Panc1 (cell line): ENCODE measurements at regions not wholly inside any gene's neighbourhood (a gene's known extent, or its start where the extent isn't known, plus 50 kb on each side); places are given as distances from the start of the nearest gene placed in this dataset.

Source experiments
- POLR2AphosphoS5 ChIP-seq: IDR thresholded peaks from 2 replicates; pipeline ENCODE4 v1.6.1; 2012; ENCODE audit warnings: mild to moderate bottlenecking, low read depth, low read length, moderate library complexity
- REST ChIP-seq, 2 experiments: IDR thresholded peaks; 2 replicates each; pipeline ENCODE4 v1.6.1; 2011 to 2012; ENCODE audit warnings: low read depth in 2 of 2, control low read depth in 1 of 2, low read length in 1 of 2, mild to moderate bottlenecking in 1 of 2, moderate library complexity in 1 of 2; ENCODE audit not compliant: insufficient read depth in 1 of 2
- TCF7L2 ChIP-seq: IDR thresholded peaks from 2 replicates; pipeline ENCODE4 v1.6.1; 2011; ENCODE audit warnings: mild to moderate bottlenecking, low read depth, low read length, inconsistent platforms
- TF ChIP-seq, protein P1 (sequence below): fragments of 450-650 bp; IDR thresholded peaks from 2 replicates; pipeline ENCODE4 v1.5.1; 2017; ENCODE audit warnings: mild to moderate bottlenecking

- TF ChIP-seq REST (IDR thresholded peaks at IDR 0.05; ENCODE audit: insufficient read depth in 1 of 2, low read depth in 2 of 2, low read length in 1 of 2), result no peak
- TF ChIP-seq, protein P1, sequence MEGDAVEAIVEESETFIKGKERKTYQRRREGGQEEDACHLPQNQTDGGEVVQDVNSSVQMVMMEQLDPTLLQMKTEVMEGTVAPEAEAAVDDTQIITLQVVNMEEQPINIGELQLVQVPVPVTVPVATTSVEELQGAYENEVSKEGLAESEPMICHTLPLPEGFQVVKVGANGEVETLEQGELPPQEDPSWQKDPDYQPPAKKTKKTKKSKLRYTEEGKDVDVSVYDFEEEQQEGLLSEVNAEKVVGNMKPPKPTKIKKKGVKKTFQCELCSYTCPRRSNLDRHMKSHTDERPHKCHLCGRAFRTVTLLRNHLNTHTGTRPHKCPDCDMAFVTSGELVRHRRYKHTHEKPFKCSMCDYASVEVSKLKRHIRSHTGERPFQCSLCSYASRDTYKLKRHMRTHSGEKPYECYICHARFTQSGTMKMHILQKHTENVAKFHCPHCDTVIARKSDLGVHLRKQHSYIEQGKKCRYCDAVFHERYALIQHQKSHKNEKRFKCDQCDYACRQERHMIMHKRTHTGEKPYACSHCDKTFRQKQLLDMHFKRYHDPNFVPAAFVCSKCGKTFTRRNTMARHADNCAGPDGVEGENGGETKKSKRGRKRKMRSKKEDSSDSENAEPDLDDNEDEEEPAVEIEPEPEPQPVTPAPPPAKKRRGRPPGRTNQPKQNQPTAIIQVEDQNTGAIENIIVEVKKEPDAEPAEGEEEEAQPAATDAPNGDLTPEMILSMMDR, result no peak
- TF ChIP-seq POLR2AphosphoS5, result no peak
- no peak for TF ChIP-seq TCF7L2
These were observed 250.1 kb downstream of the MAT2B start for GRCh38 chr5:163755505-163755904.
